C4-2B (cell line): ENCODE measurements at regions not wholly inside any gene's neighbourhood (a gene's known extent, or its start where the extent isn't known, plus 50 kb on each side); places are given as distances from the start of the nearest gene placed in this dataset.

Source experiments
- ZFX ChIP-seq: fragments of 450-650 bp; IDR thresholded peaks from 2 replicates; pipeline ENCODE4 v1.6.1; 2017
- TF ChIP-seq, protein P1 (sequence below): fragments of 450-650 bp; conservative IDR thresholded peaks from 2 replicates; pipeline ENCODE4 v1.5.1; 2017; ENCODE audit warnings: mild to moderate bottlenecking

GRCh38 chr2:59233448-59233847 is 992.3 kb upstream of the FANCL start:
- TF ChIP-seq, protein P1, sequence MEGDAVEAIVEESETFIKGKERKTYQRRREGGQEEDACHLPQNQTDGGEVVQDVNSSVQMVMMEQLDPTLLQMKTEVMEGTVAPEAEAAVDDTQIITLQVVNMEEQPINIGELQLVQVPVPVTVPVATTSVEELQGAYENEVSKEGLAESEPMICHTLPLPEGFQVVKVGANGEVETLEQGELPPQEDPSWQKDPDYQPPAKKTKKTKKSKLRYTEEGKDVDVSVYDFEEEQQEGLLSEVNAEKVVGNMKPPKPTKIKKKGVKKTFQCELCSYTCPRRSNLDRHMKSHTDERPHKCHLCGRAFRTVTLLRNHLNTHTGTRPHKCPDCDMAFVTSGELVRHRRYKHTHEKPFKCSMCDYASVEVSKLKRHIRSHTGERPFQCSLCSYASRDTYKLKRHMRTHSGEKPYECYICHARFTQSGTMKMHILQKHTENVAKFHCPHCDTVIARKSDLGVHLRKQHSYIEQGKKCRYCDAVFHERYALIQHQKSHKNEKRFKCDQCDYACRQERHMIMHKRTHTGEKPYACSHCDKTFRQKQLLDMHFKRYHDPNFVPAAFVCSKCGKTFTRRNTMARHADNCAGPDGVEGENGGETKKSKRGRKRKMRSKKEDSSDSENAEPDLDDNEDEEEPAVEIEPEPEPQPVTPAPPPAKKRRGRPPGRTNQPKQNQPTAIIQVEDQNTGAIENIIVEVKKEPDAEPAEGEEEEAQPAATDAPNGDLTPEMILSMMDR: no peak
- TF ChIP-seq ZFX: no peak
